ENCODE measurements at regions not wholly inside any gene's neighbourhood (a gene's known extent, or its start where the extent isn't known, plus 50 kb on each side); places are given as distances from the start of the nearest gene placed in this dataset.

DNA sequence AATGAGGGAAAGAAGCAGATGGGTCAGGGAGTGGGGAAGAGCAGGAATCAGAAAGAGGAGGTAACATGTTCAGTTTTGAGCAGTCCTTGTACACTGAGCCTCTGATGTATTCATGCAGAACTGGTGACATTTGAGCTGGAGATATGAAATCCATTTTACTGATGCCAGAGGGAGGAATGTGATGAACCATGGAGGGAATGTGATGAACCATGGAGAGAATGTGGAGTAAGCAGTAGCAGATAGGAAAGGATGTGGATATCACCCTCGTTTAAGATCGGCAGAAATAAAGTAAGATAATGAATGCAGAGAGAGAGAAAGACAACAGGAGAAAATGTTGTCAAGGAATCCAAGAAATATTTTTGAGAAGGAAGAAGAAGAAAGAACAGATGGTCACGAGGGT lies 231.6 kb downstream of the TBXT start:
- H3K36me3 ChIP-seq (ENCODE audit: insufficient read depth, low read length): no peaks in the 10 kb centered on the region
- no peaks in the 10 kb centered on the region for H3K9me3 ChIP-seq (ENCODE audit: insufficient read depth, low read length, severe bottlenecking)
- no peaks in the 10 kb centered on the region for H3K79me2 ChIP-seq (ENCODE audit: insufficient read depth, low read length)
- ATAC-seq (ENCODE audit: insufficient read depth, low read depth) (no peak), DNase-seq (no peak)
- H4K20me1 ChIP-seq (ENCODE audit: insufficient read depth, low read length): no peaks in the 10 kb centered on the region
- H2AFZ ChIP-seq (ENCODE audit: low read depth, low read length): no peak overlapping the region
- H3K27ac ChIP-seq (ENCODE audit: low read length): no peak overlapping the region
- H3K4me1 ChIP-seq (ENCODE audit: insufficient read depth, low read length): no peaks in the 10 kb centered on the region
- H3K9ac ChIP-seq (ENCODE audit: low read depth, low read length): no peak overlapping the region
- H3K4me3 ChIP-seq (ENCODE audit: low read depth in 1 of 2, low read length in 2 of 2): no peak overlapping the region
- TF ChIP-seq, protein P1, sequence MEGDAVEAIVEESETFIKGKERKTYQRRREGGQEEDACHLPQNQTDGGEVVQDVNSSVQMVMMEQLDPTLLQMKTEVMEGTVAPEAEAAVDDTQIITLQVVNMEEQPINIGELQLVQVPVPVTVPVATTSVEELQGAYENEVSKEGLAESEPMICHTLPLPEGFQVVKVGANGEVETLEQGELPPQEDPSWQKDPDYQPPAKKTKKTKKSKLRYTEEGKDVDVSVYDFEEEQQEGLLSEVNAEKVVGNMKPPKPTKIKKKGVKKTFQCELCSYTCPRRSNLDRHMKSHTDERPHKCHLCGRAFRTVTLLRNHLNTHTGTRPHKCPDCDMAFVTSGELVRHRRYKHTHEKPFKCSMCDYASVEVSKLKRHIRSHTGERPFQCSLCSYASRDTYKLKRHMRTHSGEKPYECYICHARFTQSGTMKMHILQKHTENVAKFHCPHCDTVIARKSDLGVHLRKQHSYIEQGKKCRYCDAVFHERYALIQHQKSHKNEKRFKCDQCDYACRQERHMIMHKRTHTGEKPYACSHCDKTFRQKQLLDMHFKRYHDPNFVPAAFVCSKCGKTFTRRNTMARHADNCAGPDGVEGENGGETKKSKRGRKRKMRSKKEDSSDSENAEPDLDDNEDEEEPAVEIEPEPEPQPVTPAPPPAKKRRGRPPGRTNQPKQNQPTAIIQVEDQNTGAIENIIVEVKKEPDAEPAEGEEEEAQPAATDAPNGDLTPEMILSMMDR (IDR thresholded peaks at IDR 0.05; ENCODE audit: borderline replicate concordance, extremely low read depth, low read length, poor library complexity, severe bottlenecking): no peak
- no peak for TF ChIP-seq EZH2 (IDR thresholded peaks at IDR 0.05; ENCODE audit: borderline replicate concordance, low read depth, low read length, severe bottlenecking)
- H3K27me3 ChIP-seq (ENCODE audit: insufficient read depth, low read length, poor library complexity): no peaks in the 10 kb centered on the region
- no peak overlapping the region for H3K4me2 ChIP-seq (ENCODE audit: insufficient read depth, low read length)

DNA sequence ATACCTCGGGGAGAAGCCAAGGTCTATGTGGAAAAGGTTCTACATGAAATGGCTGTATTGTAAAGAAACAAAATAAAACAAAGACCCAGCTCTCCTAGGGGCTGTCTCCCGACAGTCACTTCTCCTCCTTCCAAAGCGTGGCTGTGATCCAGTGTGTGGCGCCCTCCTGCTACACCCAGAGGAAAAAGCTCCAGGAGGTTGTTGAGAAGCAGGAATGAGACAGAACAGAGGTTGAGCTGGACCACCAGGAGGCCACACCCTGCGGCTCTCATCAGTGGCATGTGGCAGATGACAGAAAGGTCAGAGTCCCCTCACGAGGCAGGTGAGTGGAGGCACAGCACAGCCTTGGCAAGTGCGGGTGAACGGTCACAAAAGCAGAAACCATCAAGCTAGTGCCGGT lies 236.0 kb downstream of the TBXT start:
- Histone ChIP-seq H3K4me3 (ENCODE audit: low read depth in 1 of 2, low read length in 2 of 2) (no peak overlapping the region), H3K79me2 (ENCODE audit: insufficient read depth, low read length) (no peaks in the 10 kb centered on the region), H3K36me3 (ENCODE audit: insufficient read depth, low read length) (no peaks in the 10 kb centered on the region), H4K20me1 (ENCODE audit: insufficient read depth, low read length) (no peaks in the 10 kb centered on the region), H3K4me1 (ENCODE audit: insufficient read depth, low read length) (no peaks in the 10 kb centered on the region), H3K27ac (ENCODE audit: low read length) (no peak overlapping the region), H3K27me3 (ENCODE audit: insufficient read depth, low read length, poor library complexity) (no peaks in the 10 kb centered on the region), H3K9me3 (ENCODE audit: insufficient read depth, low read length, severe bottlenecking) (no peaks in the 10 kb centered on the region), H3K4me2 (ENCODE audit: insufficient read depth, low read length) (no peak overlapping the region), H3K9ac (ENCODE audit: low read depth, low read length) (no peak overlapping the region), H2AFZ (ENCODE audit: low read depth, low read length) (no peak overlapping the region)
- TF ChIP-seq EZH2 (IDR thresholded peaks at IDR 0.05; ENCODE audit: borderline replicate concordance, low read depth, low read length, severe bottlenecking): no peak
- TF ChIP-seq, protein P1 (IDR thresholded peaks at IDR 0.05; ENCODE audit: borderline replicate concordance, extremely low read depth, low read length, poor library complexity, severe bottlenecking): no peak
- ATAC-seq (ENCODE audit: insufficient read depth, low read depth): no peak
- DNase-seq: no peak

DNA sequence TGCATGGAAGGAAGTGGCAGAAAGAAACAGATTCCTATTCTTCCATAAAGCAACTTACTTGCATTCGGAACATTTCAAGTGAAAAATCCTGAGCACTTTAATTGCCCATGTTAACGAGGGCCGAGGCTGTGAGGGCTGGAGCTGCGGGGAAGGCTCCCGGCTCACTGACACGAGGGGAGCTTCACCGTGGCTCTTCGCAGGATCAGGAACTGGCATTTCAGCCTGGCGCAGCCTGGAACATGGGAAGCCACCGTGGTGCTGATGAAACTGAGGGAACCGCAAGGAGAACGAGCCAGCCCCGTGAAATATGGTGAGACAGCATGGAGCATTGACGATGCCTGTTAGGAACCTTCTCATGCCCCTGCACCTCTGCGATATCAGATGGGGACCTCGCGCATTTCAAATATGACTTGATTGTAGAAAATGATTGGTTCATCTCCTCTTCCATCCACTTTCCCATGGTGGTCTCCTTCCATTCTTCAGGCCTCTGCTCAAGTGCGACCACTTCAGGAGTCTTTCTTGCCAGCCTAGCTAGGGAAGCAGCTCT lies 236.9 kb downstream of the TBXT start:
- ATAC-seq (ENCODE audit: insufficient read depth, low read depth): no peak
- H3K79me2 ChIP-seq (ENCODE audit: insufficient read depth, low read length): no peaks in the 10 kb centered on the region
- no peak overlapping the region for H3K27ac ChIP-seq (ENCODE audit: low read length)
- no peaks in the 10 kb centered on the region for H3K4me1 ChIP-seq (ENCODE audit: insufficient read depth, low read length)
- no peaks in the 10 kb centered on the region for H3K36me3 ChIP-seq (ENCODE audit: insufficient read depth, low read length)
- no peaks in the 10 kb centered on the region for H3K27me3 ChIP-seq (ENCODE audit: insufficient read depth, low read length, poor library complexity)
- no peaks in the 10 kb centered on the region for H3K9me3 ChIP-seq (ENCODE audit: insufficient read depth, low read length, severe bottlenecking)
- no peak overlapping the region for H3K4me2 ChIP-seq (ENCODE audit: insufficient read depth, low read length)
- no peak overlapping the region for H3K4me3 ChIP-seq (ENCODE audit: low read depth in 1 of 2, low read length in 2 of 2)
- H4K20me1 ChIP-seq (ENCODE audit: insufficient read depth, low read length): no peaks in the 10 kb centered on the region
- TF ChIP-seq, protein P1 (IDR thresholded peaks at IDR 0.05; ENCODE audit: borderline replicate concordance, extremely low read depth, low read length, poor library complexity, severe bottlenecking): no peak
- TF ChIP-seq EZH2 (IDR thresholded peaks at IDR 0.05; ENCODE audit: borderline replicate concordance, low read depth, low read length, severe bottlenecking): no peak
- H2AFZ ChIP-seq (ENCODE audit: low read depth, low read length): no peak overlapping the region
- H3K9ac ChIP-seq (ENCODE audit: low read depth, low read length): no peak overlapping the region
- DNase-seq: no peak

DNA sequence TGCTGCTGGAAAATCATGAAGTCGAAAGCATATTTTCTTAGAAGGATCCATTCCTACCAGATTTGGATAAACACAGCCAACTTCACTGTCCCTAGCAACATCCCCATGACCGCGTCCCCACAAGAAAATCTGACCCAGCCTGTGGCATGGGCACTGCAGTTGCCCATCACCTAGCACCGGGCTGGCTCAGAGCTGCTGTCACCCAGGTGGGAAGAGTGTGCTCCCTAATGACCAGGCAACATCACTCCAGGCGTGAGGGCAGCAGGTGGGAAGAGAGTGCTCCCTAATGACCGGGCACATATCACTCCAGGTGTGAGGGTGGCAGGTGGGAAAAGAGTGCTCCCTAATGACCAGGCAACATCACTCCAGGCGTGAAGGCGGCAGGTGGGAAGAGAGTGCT lies 238.0 kb downstream of the TBXT start:
- H3K9ac ChIP-seq (ENCODE audit: low read depth, low read length): no peak overlapping the region
- H3K9me3 ChIP-seq (ENCODE audit: insufficient read depth, low read length, severe bottlenecking): no peaks in the 10 kb centered on the region
- H3K27ac ChIP-seq (ENCODE audit: low read length): no peak overlapping the region
- ATAC-seq (ENCODE audit: insufficient read depth, low read depth) (no peak), DNase-seq (no peak)
- H2AFZ ChIP-seq (ENCODE audit: low read depth, low read length): no peak overlapping the region
- no peaks in the 10 kb centered on the region for H3K36me3 ChIP-seq (ENCODE audit: insufficient read depth, low read length)
- H3K27me3 ChIP-seq (ENCODE audit: insufficient read depth, low read length, poor library complexity): no peaks in the 10 kb centered on the region
- H4K20me1 ChIP-seq (ENCODE audit: insufficient read depth, low read length): no peaks in the 10 kb centered on the region
- TF ChIP-seq, protein P1 (IDR thresholded peaks at IDR 0.05; ENCODE audit: borderline replicate concordance, extremely low read depth, low read length, poor library complexity, severe bottlenecking): no peak
- no peak for TF ChIP-seq EZH2 (IDR thresholded peaks at IDR 0.05; ENCODE audit: borderline replicate concordance, low read depth, low read length, severe bottlenecking)
- H3K4me2 ChIP-seq (ENCODE audit: insufficient read depth, low read length): no peak overlapping the region
- no peaks in the 10 kb centered on the region for H3K4me1 ChIP-seq (ENCODE audit: insufficient read depth, low read length)
- H3K79me2 ChIP-seq (ENCODE audit: insufficient read depth, low read length): no peaks in the 10 kb centered on the region
- H3K4me3 ChIP-seq (ENCODE audit: low read depth in 1 of 2, low read length in 2 of 2): no peak overlapping the region

All from DND-41 (cell line).